ENCODE measurements at regions not wholly inside any gene's neighbourhood (a gene's known extent, or its start where the extent isn't known, plus 50 kb on each side); places are given as distances from the start of the nearest gene placed in this dataset.

DNA sequence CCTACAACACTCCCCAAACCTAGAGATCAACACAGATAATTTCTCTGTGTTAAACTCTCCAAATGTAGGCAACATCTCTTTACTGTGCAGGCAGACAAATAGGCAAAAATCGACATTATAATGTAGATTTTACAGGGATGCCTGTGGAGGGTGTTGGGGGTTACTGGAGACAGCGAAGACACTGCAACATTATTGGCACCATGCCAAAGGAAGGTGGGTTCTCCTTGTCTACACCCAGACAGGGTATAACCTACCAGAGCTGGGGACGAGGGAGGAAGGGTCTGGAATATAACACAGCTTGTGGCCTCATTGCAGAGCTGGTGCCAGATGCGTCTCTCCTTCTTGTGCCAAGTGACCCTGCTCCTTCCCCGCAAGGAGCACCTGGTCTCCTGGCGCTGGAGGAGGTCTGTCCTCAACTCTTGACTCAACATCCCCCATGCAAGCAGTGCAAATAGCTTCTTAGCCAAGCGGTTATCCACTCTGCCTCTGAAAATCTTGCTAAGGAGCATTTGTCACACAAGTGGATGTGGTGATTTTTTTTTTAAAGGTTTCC lies 404.0 kb downstream of the PRDM2 start:
- H3K4me3 ChIP-seq (replicated peaks; ENCODE audit: low read depth, low read length), result no peak overlapping the region
- TF ChIP-seq CTCF (IDR thresholded peaks at IDR 0.05; ENCODE audit: low read depth, low read length, missing control alignments), result no peak
- DNase-seq (ENCODE audit: extremely low read depth, low read depth), result no peak

GRCh38 chr1:14106126-14106525 lies 406.1 kb downstream of the PRDM2 start:
- H3K4me3 ChIP-seq (replicated peaks; ENCODE audit: low read depth, low read length), result no peak overlapping the region
- no peak for TF ChIP-seq CTCF (IDR thresholded peaks at IDR 0.05; ENCODE audit: low read depth, low read length, missing control alignments)
- no peak for DNase-seq (ENCODE audit: extremely low read depth, low read depth)

- no peak for DNase-seq (ENCODE audit: extremely low read depth, low read depth)
- no peak overlapping the region for H3K4me3 ChIP-seq (replicated peaks; ENCODE audit: low read depth, low read length)
- TF ChIP-seq CTCF (IDR thresholded peaks at IDR 0.05; ENCODE audit: low read depth, low read length, missing control alignments), result no peak
These were observed 406.8 kb downstream of the PRDM2 start for GRCh38 chr1:14106679-14107313.

- H3K4me3 ChIP-seq (replicated peaks; ENCODE audit: low read depth, low read length), result no peak overlapping the region
- DNase-seq (ENCODE audit: extremely low read depth, low read depth), result no peak
- TF ChIP-seq CTCF (IDR thresholded peaks at IDR 0.05; ENCODE audit: low read depth, low read length, missing control alignments), result no peak
These were observed 408.6 kb downstream of the PRDM2 start for GRCh38 chr1:14108356-14109275.

DNA sequence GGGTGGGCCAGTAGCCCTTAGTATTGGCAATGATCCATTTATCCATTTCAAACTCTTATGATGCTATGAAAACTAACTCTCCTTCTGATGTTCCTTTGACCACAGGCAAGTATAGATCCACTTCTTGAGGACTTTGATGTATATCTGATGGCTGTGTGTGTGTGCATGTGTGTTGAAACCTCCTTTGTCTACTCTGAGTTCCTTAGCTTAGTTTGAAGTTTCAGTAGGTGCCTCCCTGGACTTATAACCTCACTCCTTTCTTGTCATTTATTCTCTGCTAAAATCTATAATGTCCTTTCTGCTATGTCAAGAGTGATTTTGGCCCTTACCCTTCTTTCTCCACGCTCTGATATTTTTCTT lies 409.3 kb downstream of the PRDM2 start:
- DNase-seq (ENCODE audit: extremely low read depth, low read depth), result no peak
- no peak overlapping the region for H3K4me3 ChIP-seq (replicated peaks; ENCODE audit: low read depth, low read length)
- TF ChIP-seq CTCF (IDR thresholded peaks at IDR 0.05; ENCODE audit: low read depth, low read length, missing control alignments), result no peak

DNA sequence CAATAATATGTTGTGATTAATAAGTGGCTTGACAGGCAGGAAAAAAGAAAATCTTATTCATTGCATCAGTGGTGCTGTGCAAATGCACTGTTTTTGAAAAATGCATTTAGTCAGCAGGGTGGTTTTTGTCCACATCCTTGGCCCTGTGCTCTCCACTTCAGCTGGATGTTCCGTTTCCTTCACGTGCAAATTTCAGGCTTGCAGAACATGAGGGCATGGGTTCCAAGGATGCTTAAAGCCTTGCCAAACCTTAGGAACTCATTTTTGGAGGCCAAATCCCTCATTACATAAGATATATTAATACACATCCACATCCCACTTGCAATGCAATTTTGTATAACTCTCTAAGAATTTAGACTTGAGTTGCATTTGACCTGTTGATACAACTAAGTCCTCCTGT lies 410.1 kb downstream of the PRDM2 start:
- no peak overlapping the region for H3K4me3 ChIP-seq (replicated peaks; ENCODE audit: low read depth, low read length)
- no peak for DNase-seq (ENCODE audit: extremely low read depth, low read depth)
- no peak for TF ChIP-seq CTCF (IDR thresholded peaks at IDR 0.05; ENCODE audit: low read depth, low read length, missing control alignments)
